Globus pallidus (tissue), 1 donor: ENCODE measurements at regions not wholly inside any gene's neighbourhood (a gene's known extent, or its start where the extent isn't known, plus 50 kb on each side); places are given as distances from the start of the nearest gene placed in this dataset.
"Not testable (repeated sequence)": the region's sequence is repeated elsewhere in the genome, so short reads cannot be mapped to it uniquely, and the experiment has no call there.

Source experiments
- DNase-seq: peaks from one replicate; pipeline ENCODE4 v3.0.0-alpha.2; 2015; ENCODE audit warnings: low spot score

- not testable (repeated sequence) for DNase-seq
These were observed 70.2 kb downstream of the ZNF726 start for GRCh38 chr19:23984911-23985310.

- DNase-seq, result no peak
These were observed 71.9 kb downstream of the ZNF726 start for GRCh38 chr19:23986623-23987022.

GRCh38 chr19:23991170-23991569, 76.5 kb downstream of the ZNF726 start:
- DNase-seq, result no peak

GRCh38 chr19:23992348-23992747, 77.7 kb downstream of the ZNF726 start:
- no peak for DNase-seq

GRCh38 chr19:23993440-23993839, 78.8 kb downstream of the ZNF726 start:
- no peak for DNase-seq

- no peak for DNase-seq
These were observed 81.9 kb downstream of the ZNF726 start for GRCh38 chr19:23996549-23996948.

GRCh38 chr19:23998568-23998967, 83.9 kb downstream of the ZNF726 start:
- DNase-seq, result no peak

GRCh38 chr19:23999821-24000610, 85.3 kb downstream of the ZNF726 start:
- no peak for DNase-seq

GRCh38 chr19:24000656-24001055, 86.0 kb downstream of the ZNF726 start:
- DNase-seq, result no peak

GRCh38 chr19:24002256-24002945, 84.6 kb upstream of the ZNF254 start:
- no peak for DNase-seq

GRCh38 chr19:24003537-24003936, 83.5 kb upstream of the ZNF254 start:
- no peak for DNase-seq

- DNase-seq, result no peak
These were observed 82.8 kb upstream of the ZNF254 start for GRCh38 chr19:24004166-24004565.

GRCh38 chr19:24029941-24030636, 56.9 kb upstream of the ZNF254 start:
- no peak for DNase-seq

GRCh38 chr19:24032651-24033050, 54.3 kb upstream of the ZNF254 start:
- DNase-seq, result no peak

GRCh38 chr19:24033301-24033962, 53.6 kb upstream of the ZNF254 start:
- DNase-seq, result peak; percentile 85

- no peak for DNase-seq
These were observed 53.0 kb upstream of the ZNF254 start for GRCh38 chr19:24033963-24034342.

GRCh38 chr19:24035261-24035880, 51.6 kb upstream of the ZNF254 start:
- not testable (repeated sequence) for DNase-seq
